ENCODE measurements at regions not wholly inside any gene's neighbourhood (a gene's known extent, or its start where the extent isn't known, plus 50 kb on each side); places are given as distances from the start of the nearest gene placed in this dataset.

GRCh38 chr3:74127256-74127655 lies 487.2 kb downstream of the CNTN3 start:
- no peak for TF ChIP-seq TCF12 (IDR thresholded peaks at IDR 0.05)
- no peak for TF ChIP-seq CTCF (IDR thresholded peaks at IDR 0.05)
- TF ChIP-seq NFIC (IDR thresholded peaks at IDR 0.05; ENCODE audit: borderline replicate concordance) = no peak
- TF ChIP-seq USF1 (IDR thresholded peaks at IDR 0.05; ENCODE audit: borderline replicate concordance, low read depth) = no peak
- no peak for TF ChIP-seq ZBTB33 (IDR thresholded peaks at IDR 0.05; ENCODE audit: borderline replicate concordance, low read depth)
- TF ChIP-seq JUND (IDR thresholded peaks at IDR 0.05) = no peak
